Esophagus squamous epithelium (tissue), 5 donors: ENCODE measurements at regions not wholly inside any gene's neighbourhood (a gene's known extent, or its start where the extent isn't known, plus 50 kb on each side); places are given as distances from the start of the nearest gene placed in this dataset.
"Not testable (repeated sequence)": the region's sequence is repeated elsewhere in the genome, so short reads cannot be mapped to it uniquely, and the experiment has no call there.

Experiments used
- DNase-seq: peaks from one replicate; lab custom pipeline; 2025; lab: John Stamatoyannopoulos, UW
- H3K27ac ChIP-seq, 4 donors: fragments of 200-600 bp; sonication (generic); one replicate each; pipeline ENCODE4 v1.5.1; 2016 to 2019; ENCODE audit warnings: mild to moderate bottlenecking in 1 of 4
- H3K27me3 ChIP-seq, 4 donors: fragments of 200-600 bp; sonication (generic); 1 replicate in 3 of 4; 2 replicates in 1 of 4; pipeline versions ENCODE4 v1.5.1 to v1.6.0; 2017 to 2021; ENCODE audit warnings: antibody characterized with exemption in 1 of 4
- H3K36me3 ChIP-seq, 3 donors: fragments of 200-600 bp; sonication (generic); one replicate each; pipeline ENCODE4 v1.5.1; 2016 to 2019
- H3K4me1 ChIP-seq, 3 donors: fragments of 200-600 bp; sonication (generic); one replicate each; pipeline ENCODE4 v1.5.1; 2017 to 2019
- H3K4me3 ChIP-seq, 4 donors: fragments of 200-600 bp; sonication (generic); 1 replicate in 3 of 4; 2 replicates in 1 of 4; pipeline ENCODE4 v1.5.1; 2016 to 2019; ENCODE audit warnings: mild to moderate bottlenecking in 2 of 4, moderate library complexity in 1 of 4
- H3K9me3 ChIP-seq, 3 donors: fragments of 200-600 bp; sonication (generic); one replicate each; pipeline ENCODE4 v1.5.1; 2016 to 2019
- POLR2A ChIP-seq, 4 donors: fragments of 450-650 bp; IDR thresholded peaks; one replicate each; pipeline ENCODE4 v1.6.1; 2017; ENCODE audit warnings: antibody characterized with exemption in 4 of 4, mild to moderate bottlenecking in 4 of 4, moderate library complexity in 3 of 4
- WGBS, 2 donors: methylation state at CpG; one replicate each; pipeline ENCODE4 v1.1.5; 2018; 5-methylcytosine and 5-hydroxymethylcytosine counted together
- intact Hi-C: fragments of 100-400 bp; cut with DNase I; formaldehyde crosslinking; loops from one replicate; pipeline ENCODE4 v1.15.0; 2022
- TF ChIP-seq, protein P1 (sequence below), 6 experiments: fragments of 450-650 bp in 4 of 6; fragments of 200-600 bp in 2 of 6; sonication (generic) in 2 of 6; IDR thresholded peaks; one replicate each; pipeline ENCODE4 v1.5.1; 2016 to 2019; ENCODE audit warnings: antibody characterized with exemption in 6 of 6, mild to moderate bottlenecking in 4 of 6, moderate library complexity in 4 of 6
- donor health status: DM: yes; HTN: yes; CAD: no.

DNA sequence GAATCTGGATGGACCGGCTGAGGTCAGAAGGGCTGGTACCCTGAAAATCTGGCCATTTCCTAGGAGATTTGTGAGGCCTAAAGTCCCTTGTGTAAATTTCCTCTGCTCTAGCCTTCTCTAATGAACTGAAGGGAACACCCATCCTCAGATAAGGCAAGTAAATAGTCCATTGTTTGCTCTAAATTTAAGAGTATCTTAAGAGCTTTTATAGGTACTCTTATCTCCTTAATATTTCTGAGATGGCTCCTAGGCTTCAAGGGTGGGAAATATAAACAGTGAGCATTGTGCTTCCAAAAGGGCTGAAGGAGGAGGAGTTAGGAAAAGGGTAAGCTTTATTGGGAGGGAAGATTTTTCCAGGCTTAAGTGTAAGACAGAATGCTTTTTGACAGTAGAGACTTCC, 148.7 kb upstream of the EDNRB start:
- Histone ChIP-seq H3K4me1 (no peaks in the 10 kb centered on the region), H3K27ac (no peak overlapping the region), H3K27me3 (no peaks in the 10 kb centered on the region), H3K36me3 (no peaks in the 10 kb centered on the region), H3K9me3 (no peaks in the 10 kb centered on the region), H3K4me3 (no peak overlapping the region)
- intact Hi-C loops, result no loop called here
- 47 to 65% methylated on average over 1 of the region's 1 CpG for WGBS, 2 donors
- no peak for DNase-seq
- TF ChIP-seq POLR2A (IDR thresholded peaks at IDR 0.05), result no peak

GRCh38 chr13:78065141-78065540, 146.5 kb upstream of the EDNRB start:
- DNase-seq, result no peak
- H3K4me3 ChIP-seq, result no peak overlapping the region
- intact Hi-C loops, result no loop called here
- no peaks in the 10 kb centered on the region for H3K36me3 ChIP-seq
- H3K27me3 ChIP-seq, result no peaks in the 10 kb centered on the region
- no peak overlapping the region for H3K27ac ChIP-seq
- WGBS, 2 donors, result 80 to 82% methylated on average over 3 of the region's 3 CpGs
- no peaks in the 10 kb centered on the region for H3K9me3 ChIP-seq
- TF ChIP-seq, protein P1, sequence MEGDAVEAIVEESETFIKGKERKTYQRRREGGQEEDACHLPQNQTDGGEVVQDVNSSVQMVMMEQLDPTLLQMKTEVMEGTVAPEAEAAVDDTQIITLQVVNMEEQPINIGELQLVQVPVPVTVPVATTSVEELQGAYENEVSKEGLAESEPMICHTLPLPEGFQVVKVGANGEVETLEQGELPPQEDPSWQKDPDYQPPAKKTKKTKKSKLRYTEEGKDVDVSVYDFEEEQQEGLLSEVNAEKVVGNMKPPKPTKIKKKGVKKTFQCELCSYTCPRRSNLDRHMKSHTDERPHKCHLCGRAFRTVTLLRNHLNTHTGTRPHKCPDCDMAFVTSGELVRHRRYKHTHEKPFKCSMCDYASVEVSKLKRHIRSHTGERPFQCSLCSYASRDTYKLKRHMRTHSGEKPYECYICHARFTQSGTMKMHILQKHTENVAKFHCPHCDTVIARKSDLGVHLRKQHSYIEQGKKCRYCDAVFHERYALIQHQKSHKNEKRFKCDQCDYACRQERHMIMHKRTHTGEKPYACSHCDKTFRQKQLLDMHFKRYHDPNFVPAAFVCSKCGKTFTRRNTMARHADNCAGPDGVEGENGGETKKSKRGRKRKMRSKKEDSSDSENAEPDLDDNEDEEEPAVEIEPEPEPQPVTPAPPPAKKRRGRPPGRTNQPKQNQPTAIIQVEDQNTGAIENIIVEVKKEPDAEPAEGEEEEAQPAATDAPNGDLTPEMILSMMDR (IDR thresholded peaks at IDR 0.05), result no peak
- TF ChIP-seq POLR2A (IDR thresholded peaks at IDR 0.05), result no peak
- H3K4me1 ChIP-seq, result no peaks in the 10 kb centered on the region

DNA sequence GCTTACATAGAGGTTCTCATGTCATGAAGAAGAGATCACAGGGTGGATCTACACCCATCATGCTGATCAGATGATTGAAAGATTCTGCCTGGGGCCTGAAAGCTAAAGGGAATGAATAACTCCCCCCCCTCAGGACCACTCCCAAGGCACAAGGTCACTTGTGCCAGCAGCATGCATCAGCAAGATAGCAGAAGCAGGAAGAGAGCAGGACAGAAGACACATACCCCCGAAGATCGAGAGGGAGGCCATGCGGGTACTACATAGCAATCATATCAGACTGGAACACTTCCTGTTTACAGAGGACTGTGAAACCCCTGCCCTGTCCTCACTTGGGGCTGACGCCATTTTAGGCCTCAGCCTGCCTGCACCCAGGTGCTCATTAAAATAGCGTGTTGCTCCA, 143.2 kb upstream of the EDNRB start:
- no peak overlapping the region for H3K4me3 ChIP-seq
- 88 to 97% methylated on average over 5 of the region's 5 CpGs for WGBS, 2 donors
- TF ChIP-seq POLR2A (IDR thresholded peaks at IDR 0.05), result no peak
- TF ChIP-seq, protein P1 (IDR thresholded peaks at IDR 0.05), result no peak
- no peaks in the 10 kb centered on the region for H3K9me3 ChIP-seq
- no peaks in the 10 kb centered on the region for H3K36me3 ChIP-seq
- intact Hi-C loops, result no loop called here
- H3K27me3 ChIP-seq, result no peaks in the 10 kb centered on the region
- no peak overlapping the region for H3K27ac ChIP-seq
- no peak for DNase-seq
- H3K4me1 ChIP-seq, result no peaks in the 10 kb centered on the region

- WGBS, 2 donors, result 84 to 91% methylated on average over 4 of the region's 6 CpGs
- Histone ChIP-seq H3K27ac (no peak overlapping the region), H3K27me3 (no peaks in the 10 kb centered on the region), H3K36me3 (no peaks in the 10 kb centered on the region), H3K4me1 (no peaks in the 10 kb centered on the region), H3K9me3 (no peaks in the 10 kb centered on the region), H3K4me3 (no peak overlapping the region)
- TF ChIP-seq, protein P1 (IDR thresholded peaks at IDR 0.05), result no peak
- TF ChIP-seq POLR2A (IDR thresholded peaks at IDR 0.05), result no peak
- intact Hi-C loops, result no loop called here
- no peak for DNase-seq
Measured at GRCh38 chr13:78060966-78061365, 142.3 kb upstream of the EDNRB start.

DNA sequence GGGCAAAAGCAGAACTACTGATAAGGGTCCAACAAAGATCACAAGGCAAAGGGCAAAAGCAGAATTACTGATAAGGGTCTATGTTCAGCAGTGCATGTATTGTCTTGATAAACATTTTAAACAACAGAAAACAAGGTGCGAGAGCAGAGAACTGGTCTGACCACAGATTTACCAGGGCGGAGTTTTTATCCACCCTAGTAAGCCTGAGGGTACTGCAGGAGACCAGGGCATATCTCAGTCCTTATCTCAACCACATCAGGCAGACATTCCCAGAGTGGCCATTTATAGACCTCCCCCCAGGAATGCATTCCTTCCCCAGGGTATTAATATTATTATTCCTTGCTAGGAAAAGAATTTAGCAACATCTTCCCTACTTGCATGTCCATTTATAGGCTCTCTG, 138.2 kb upstream of the EDNRB start:
- H3K4me1 ChIP-seq, DNase-seq, H3K9me3 ChIP-seq, H3K36me3 ChIP-seq, H3K4me3 ChIP-seq, H3K27me3 ChIP-seq, H3K27ac ChIP-seq, intact Hi-C loops: not testable (repeated sequence)
- 78 to 86% methylated on average over 2 of the region's 2 CpGs for WGBS, 2 donors

- Histone ChIP-seq H3K36me3 (no peaks in the 10 kb centered on the region), H3K27me3 (no peaks in the 10 kb centered on the region), H3K9me3 (no peaks in the 10 kb centered on the region), H3K27ac (no peak overlapping the region), H3K4me3 (no peak overlapping the region), H3K4me1 (no peaks in the 10 kb centered on the region)
- 52 to 54% methylated on average over 3 of the region's 3 CpGs for WGBS, 2 donors
- no peak for DNase-seq
- intact Hi-C loops, result no loop called here
- no peak for TF ChIP-seq POLR2A (IDR thresholded peaks at IDR 0.05)
- TF ChIP-seq, protein P1 (IDR thresholded peaks at IDR 0.05), result no peak
Measured at GRCh38 chr13:78054157-78054556, 135.5 kb upstream of the EDNRB start.
